Mucosa of descending colon (tissue), 3 donors: ENCODE measurements at regions not wholly inside any gene's neighbourhood (a gene's known extent, or its start where the extent isn't known, plus 50 kb on each side); places are given as distances from the start of the nearest gene placed in this dataset.

Source experiments
- ATAC-seq: fragments of 200-7000 bp; cut with Tn5 transposase; one replicate; pipeline ENCODE4 v1.9.1; 2020; ENCODE audit warnings: mild to moderate bottlenecking, moderate library complexity
- DNase-seq, 3 donors: peaks; one replicate each; pipeline ENCODE4 v3.0.0-alpha.2; 2020
- H3K36me3 ChIP-seq: fragments of 200-600 bp; one replicate; pipeline ENCODE4 v1.8.0; 2021; ENCODE audit warnings: low read depth, mild to moderate bottlenecking
- H3K4me1 ChIP-seq: fragments of 200-600 bp; one replicate; pipeline ENCODE4 v1.8.0; 2021; ENCODE audit warnings: low read depth, mild to moderate bottlenecking
- H3K4me3 ChIP-seq: fragments of 200-600 bp; one replicate; pipeline ENCODE4 v1.8.0; 2021; ENCODE audit warnings: mild to moderate bottlenecking
- H3K9me3 ChIP-seq: fragments of 200-600 bp; one replicate; pipeline ENCODE4 v1.8.0; 2021; ENCODE audit warnings: mild to moderate bottlenecking
- CTCF ChIP-seq: fragments of 200-600 bp; IDR thresholded peaks from one replicate; pipeline ENCODE4 v1.8.0; 2022; ENCODE audit warnings: antibody characterized with exemption, mild to moderate bottlenecking
- intact Hi-C, 2 donors: fragments of 100-400 bp; cut with DNase I in 1 of 2; cut with micrococcal nuclease in 1 of 2; formaldehyde crosslinking; loops; one replicate each; pipeline versions ENCODE4 v1.11.0 to v1.11.1; 2022; cut with DNase I, micrococcal nuclease
- donor health status: DM: no; HTN: no; CAD: no; lungs with moderate emphysema.
- donor health status: DM: no; HTN: no; CAD: no.
- donor health status: DM: no; HTN: yes; CAD: no.

GRCh38 chr7:89857767-89858166, 296.5 kb upstream of the STEAP1 start:
- no peak for TF ChIP-seq CTCF
- Histone ChIP-seq H3K4me3 (no peak overlapping the region), H3K4me1 (no peaks in the 10 kb centered on the region), H3K9me3 (peaks cover 2% of the 10 kb centered on the region), H3K36me3 (no peaks in the 10 kb centered on the region)
- intact Hi-C loops = no loop called here
- no peak for ATAC-seq
- DNase-seq = no peak

- ATAC-seq (no peak), DNase-seq (no peak)
- intact Hi-C loops = no loop called here
- H3K36me3 ChIP-seq = no peaks in the 10 kb centered on the region
- no peak overlapping the region for H3K4me3 ChIP-seq
- no peaks in the 10 kb centered on the region for H3K9me3 ChIP-seq
- no peak for TF ChIP-seq CTCF
- H3K4me1 ChIP-seq = no peaks in the 10 kb centered on the region
These were observed 266.8 kb upstream of the STEAP1 start for GRCh38 chr7:89887489-89887888.

- ATAC-seq = no peak
- Histone ChIP-seq H3K4me3 (no peak overlapping the region), H3K4me1 (no peaks in the 10 kb centered on the region), H3K36me3 (no peaks in the 10 kb centered on the region), H3K9me3 (no peaks in the 10 kb centered on the region)
- DNase-seq = no peak
- intact Hi-C loops = no loop called here
- TF ChIP-seq CTCF = no peak
These were observed 245.5 kb upstream of the STEAP1 start for GRCh38 chr7:89908736-89909135.

GRCh38 chr7:89914711-89915110, 239.6 kb upstream of the STEAP1 start:
- intact Hi-C loops = no loop called here
- H3K4me3 ChIP-seq = no peak overlapping the region
- TF ChIP-seq CTCF = no peak

GRCh38 chr7:89926194-89926593, 228.1 kb upstream of the STEAP1 start:
- no peaks in the 10 kb centered on the region for H3K9me3 ChIP-seq
- H3K4me3 ChIP-seq = no peak overlapping the region
- intact Hi-C loops = no loop called here
- TF ChIP-seq CTCF = no peak
- DNase-seq = no peak
- no peak for ATAC-seq
- H3K36me3 ChIP-seq = no peaks in the 10 kb centered on the region
- H3K4me1 ChIP-seq = no peaks in the 10 kb centered on the region

More at GRCh38 chr7:89914711-89915110, 239.6 kb upstream of the STEAP1 start:
- DNase-seq (no peak), ATAC-seq (no peak)
- Histone ChIP-seq H3K4me1 (no peaks in the 10 kb centered on the region), H3K9me3 (no peaks in the 10 kb centered on the region), H3K36me3 (no peaks in the 10 kb centered on the region)

GRCh38 chr7:89926701-89927100, 227.6 kb upstream of the STEAP1 start:
- TF ChIP-seq CTCF = no peak
- Histone ChIP-seq H3K4me1 (no peaks in the 10 kb centered on the region), H3K9me3 (no peaks in the 10 kb centered on the region), H3K4me3 (no peak overlapping the region), H3K36me3 (no peaks in the 10 kb centered on the region)
- DNase-seq (no peak), ATAC-seq (no peak)
- intact Hi-C loops = no loop called here
